Ecto neural progenitor cell (in vitro differentiated cells): ENCODE measurements at regions not wholly inside any gene's neighbourhood (a gene's known extent, or its start where the extent isn't known, plus 50 kb on each side); places are given as distances from the start of the nearest gene placed in this dataset.
A peak's percentile ranks its signal among the peaks of the same experiment; 100 is the strongest.

ENCODE experiments used
- DNase-seq: peaks from one replicate; pipeline ENCODE4 v3.0.0-alpha.2; 2018; ENCODE audit warnings: low spot score

DNA sequence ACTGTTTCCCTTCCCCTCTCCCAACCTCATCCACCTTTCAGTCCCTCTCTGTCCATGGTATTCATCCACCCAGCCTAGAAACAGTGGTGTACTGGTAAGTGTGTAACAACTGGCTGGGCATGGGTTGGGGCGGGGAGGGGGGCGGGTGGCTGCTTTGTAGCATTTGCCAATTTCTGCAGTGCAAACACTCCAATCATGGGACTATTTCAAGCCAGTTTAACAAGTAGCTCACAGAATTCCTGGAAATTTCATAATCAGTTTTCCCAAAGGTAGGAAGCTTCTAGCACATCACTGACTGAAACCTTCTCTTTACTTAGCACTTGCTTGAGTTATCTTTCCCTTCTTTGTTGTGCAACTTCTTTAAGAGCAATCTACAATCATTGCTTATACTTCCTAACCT is 100.8 kb upstream of the WASF3 start:
- DNase-seq: no peak

DNA sequence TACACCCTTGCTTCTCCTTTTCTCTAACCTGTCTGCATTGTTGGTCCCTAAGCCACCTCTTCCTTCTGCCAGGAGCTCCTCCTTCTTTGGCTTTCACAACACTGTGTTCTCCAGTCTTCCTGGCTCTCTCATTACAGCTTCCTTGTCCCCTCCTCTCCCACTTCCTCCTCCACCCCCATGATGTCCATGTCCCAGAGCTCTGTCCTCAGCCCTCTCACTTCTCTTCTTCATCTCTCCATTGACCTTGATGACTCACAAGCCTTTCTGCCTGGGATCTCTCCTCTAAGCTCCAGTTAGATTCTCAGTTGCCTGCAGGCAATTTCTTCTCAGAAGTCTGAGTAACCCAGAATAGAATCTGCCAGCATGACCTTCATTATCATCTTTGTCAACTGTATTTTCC is 100.3 kb upstream of the WASF3 start:
- DNase-seq: no peak

DNA sequence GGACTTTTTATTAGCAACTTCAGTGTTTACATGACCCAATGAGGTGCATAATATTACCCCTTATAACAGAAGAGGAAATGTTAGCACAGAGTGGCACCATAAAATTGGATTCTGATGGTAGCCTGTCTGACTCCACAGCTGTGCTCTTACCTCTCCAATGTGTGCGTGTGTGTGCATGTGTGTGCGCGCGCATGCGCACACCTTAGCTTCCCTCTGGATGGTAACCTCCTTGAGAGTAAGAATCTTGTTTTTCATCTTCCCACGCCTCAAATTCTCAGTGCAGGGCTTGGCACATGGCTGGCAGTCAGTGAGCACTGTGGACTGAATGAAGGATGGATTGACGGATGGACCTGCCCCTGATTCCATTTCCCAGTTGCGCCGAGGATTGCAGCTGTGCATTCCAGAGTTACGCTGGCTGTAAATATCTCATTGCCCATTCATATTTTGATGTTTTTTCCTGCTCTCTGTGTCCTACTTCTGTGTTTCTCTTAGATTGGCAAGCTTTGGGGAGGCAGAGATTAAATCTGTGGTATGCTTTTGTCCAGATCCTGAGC is 99.2 kb upstream of the WASF3 start:
- DNase-seq: no peak

DNA sequence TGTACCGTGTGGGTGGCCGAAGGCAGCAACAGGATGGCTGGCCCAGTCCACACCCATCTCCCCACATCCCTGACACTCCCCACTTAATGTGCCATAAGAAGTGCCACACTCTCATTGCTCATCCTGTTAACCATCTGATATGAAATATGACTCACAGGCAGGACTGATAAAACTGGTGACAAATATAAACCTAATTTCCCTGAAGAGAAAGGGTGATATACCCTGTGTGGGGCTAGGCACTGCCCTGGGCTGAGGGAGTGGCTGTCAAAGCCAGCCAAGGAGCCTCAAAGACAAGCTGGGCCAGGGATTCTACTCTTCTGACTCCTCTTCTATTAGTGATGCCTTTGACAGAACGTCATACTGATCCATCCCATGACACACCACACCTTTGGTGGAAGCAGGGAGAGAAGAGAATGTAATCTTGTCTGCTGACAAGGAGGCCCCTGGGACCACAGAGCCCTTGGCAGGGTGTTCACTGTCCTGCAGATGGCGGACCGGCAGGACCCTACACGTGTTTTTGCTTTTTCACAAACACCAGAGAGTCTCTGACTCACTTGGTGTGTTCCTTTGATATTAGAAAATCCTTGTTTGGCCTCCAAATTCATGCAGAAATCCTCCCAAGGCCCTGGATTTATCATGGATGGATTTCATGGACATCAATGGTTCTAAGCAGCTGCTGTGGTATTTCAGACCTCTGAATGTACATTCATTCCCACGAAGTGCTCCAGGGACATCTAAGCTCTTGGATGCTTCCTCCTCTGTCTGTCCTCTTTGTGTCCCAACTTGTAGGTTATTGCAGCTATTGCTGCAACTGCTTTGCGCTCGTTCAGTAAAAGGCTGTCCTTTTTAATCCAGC is 98.0 kb upstream of the WASF3 start:
- no peak for DNase-seq

GRCh38 chr13:26460648-26461047 is 96.8 kb upstream of the WASF3 start:
- no peak for DNase-seq

DNA sequence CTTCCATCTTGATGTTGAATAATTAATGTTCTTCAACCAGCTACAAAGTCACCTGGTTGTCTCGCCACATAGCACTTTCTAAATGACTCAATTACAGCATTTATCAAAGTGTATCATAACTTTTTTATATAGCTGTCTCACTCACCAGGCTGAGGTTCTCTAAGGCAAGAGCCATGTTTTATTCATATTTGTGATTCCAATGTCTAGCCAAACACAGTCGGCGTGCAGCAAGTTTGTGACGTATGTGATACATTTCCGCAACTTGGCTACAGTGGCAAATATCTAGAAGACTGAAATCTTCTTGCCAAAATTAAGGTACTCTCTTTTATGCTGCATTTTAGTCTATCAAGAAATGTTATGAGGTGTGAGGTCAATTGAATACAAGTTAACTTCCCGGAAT is 94.2 kb upstream of the WASF3 start:
- DNase-seq: no peak

DNA sequence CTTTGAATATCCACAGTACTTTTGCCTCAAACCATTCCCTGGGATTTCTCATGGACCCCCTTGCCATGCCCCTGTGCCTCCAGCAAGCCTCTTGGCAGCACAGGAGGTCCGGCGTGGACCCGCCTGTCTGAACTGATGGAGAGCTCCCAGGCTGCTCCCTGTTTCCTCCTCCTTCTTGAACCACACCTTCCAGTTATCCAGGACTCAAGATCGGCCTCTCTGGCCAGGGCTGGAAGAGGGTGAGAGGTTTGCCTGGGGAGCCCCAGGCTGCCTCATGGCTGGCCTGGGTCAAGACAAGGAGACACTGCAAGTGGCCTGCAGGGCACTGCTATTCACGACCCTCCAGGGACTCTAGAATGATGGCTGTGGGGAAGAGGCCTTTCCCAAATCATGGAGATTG is 93.6 kb upstream of the WASF3 start:
- no peak for DNase-seq

DNA sequence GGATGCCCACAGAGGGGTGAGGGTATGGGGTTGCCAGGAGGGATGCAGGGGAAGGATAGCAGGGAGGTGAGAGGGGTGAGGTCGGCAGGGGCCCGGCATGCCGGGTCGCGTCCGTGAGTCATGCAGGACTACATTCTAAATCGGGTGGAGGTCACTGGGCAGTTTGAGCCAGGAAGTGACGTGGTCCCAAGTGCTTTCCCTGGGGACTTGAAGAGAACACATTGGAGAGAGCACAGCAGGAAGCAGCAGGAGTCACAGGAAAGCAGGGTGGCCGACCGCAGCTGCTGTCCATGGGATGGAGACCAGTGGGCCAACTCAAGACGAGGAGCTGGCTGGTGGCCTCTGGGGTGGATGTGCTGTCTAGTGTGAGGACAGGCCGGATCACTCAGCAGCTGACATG is 92.0 kb upstream of the WASF3 start:
- no peak for DNase-seq

DNA sequence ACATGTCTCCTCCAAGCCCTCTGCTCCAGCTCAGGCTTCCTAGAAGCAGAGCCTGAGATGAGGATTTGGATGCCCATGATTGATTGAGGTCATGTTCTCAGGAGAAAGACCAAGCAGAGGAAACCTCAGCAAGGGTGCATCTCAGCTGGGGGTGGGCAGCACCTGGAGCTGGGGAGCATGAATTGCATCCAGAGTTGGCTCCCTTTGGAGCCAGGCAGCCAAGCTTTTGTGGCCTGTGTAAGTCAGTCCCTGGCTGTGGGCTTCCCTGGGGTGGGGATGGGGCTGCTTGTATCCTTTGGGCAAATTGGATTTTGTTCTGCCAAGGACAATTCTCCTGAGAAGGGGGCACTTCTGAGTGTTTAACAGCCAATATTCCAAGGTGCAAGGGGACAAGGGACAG is 91.5 kb upstream of the WASF3 start:
- DNase-seq: no peak

DNA sequence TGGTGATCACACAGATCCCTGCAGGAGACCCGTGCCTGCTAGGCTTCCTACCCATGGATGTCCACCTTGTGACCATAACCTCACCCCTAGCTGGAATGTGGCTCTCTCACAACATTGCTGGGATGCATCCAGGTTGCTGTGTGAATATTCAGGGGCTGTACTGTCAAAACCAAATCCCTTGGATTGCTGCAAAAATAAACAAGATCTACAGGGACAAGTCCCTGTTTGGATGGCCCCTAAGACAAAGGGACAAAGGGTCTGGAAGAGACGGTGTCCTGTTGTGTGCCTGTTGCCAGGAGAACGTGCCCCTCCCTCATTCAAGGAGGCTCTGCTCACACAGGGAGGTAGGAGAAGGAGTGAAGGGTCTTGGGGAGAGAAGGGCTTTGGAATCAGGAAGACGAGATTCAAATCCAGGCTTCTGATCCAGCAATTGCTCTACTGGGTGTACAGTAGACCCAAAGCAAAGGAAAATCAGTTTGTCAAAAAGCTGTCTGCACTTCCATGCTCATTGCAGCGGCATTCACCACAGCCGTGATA is 89.2 kb upstream of the WASF3 start:
- DNase-seq: no peak

DNA sequence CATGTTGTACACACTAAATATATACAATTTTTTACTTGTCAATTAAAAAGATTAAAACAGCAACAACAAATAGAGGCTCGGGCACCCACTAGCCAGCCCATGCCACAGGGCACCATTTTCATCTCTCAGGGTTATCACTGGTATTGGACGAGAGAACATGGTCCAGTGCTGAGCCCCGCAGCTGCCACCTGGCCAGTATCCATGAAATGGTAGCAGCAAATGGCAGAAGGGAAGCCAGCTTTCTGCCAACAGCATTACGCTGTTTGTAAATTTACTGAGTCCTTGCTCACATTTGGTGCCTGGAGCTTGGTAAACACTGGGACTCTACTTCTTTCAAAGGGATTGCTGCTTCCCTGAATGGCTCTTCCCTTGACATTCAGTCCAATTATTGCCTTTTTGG is 87.9 kb upstream of the WASF3 start:
- no peak for DNase-seq

DNA sequence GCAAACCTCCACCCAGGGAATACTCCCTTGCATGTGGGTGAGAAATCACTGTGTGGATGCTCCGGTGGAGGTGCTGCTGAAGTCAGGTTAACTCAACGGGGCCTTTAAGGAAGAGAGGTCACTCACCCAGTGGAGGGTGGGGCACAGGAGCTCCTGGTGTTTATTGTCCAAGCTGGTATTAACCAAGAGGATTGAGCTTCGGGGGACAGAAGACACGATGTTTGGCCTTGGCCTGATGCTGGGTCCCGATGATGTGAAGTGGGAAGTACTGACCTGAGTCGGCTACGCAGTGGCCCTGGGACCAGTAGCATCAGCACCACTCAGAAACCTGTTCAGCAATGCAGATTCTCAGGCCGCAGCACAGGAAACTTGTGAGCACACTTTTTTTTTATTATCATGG is 85.7 kb upstream of the WASF3 start:
- no peak for DNase-seq

DNA sequence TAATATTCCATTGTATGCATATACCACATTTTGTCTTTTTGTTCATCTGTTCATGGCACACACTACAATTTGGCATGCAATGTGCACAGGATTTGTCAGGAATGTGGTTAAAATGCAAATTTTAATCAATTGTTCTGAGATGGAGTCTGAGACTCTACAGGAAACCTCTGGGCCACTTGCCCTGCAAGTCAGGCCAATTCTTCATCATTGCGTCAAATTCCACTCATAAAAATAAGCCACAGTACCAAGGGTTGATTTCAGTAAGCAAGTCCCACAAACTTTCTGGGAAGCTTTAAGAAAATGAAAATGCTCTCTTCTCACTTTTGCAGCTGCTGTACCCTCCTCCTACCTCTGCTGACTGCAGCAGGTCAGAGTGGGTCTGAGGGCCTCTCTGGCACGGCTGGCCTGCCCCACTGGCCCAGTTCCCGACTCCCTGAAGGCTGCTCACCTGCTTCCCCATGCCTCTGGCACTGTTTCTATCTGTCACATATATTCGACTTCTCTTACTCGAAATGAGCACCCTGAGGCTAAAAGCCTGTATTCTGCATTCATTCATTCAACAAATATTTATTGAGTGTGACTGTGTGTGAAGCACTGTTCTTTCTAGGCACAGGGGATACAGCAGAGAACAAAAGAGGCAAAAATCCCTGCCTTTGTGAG is 83.8 kb upstream of the WASF3 start:
- no peak for DNase-seq

GRCh38 chr13:26474286-26474685 is 83.2 kb upstream of the WASF3 start:
- DNase-seq: no peak

DNA sequence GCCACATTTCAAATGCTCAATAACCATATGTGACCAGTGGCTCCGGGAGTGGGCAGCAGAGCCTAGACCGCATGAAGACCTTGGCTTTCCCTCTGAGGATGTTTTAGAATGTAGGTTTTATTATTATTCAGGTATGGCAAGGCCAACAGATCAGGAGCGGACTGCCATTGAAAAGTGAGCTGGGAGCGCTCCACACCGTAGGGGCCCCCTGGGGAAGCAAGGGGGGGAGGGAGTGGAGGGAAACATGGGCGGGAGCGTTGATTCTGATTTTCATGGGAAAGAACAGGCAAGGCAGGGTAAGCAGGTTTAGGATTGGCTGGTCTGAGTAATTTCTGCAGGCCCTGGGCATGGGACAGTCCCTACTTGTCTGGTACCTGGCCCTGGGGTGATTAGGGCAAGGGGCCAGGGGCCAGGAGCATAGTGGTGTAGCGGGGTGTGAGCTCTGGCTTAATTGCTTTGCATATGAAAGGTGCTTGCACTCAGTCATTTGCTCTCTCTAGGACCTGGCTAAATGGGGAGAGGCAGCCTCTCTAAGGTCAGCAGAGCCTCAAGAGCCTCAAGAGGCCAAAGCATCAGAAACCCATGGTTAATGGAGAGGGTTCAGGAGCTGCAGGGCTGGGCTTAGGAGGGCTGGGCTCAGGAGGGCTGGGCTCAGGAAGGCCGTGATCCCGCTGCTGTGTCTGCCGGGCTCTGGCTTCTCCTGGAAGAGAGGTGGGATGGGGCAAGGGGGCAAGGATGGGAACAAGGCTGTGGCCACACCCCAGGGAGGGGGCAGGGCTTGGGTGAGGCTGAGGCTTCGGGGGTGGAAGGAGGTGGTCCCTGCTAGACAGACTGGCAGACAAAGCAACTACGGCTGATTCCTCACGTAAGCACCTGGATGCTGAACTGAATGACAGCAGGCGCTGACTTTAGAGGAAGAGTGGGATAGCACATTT is 82.0 kb upstream of the WASF3 start:
- no peak for DNase-seq

GRCh38 chr13:26476111-26476781 is 81.2 kb upstream of the WASF3 start:
- peak; percentile 69 for DNase-seq

DNA sequence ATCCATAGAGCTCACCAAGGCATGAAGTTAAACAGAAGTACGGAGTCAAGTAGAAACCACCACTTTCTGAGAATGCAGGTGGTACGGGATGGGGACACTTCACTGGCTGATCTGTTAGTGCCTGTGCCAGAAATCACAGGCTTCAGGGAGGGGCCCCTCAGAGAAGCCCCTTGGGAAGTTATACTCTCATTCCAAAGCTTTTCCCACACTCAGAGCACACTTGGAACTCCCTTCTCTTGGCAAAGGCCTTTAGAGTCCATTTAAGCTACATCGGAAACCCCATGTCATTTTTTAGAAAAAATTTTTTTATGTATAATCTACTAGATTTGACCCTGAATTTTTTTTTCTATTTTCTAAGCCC is 80.7 kb upstream of the WASF3 start:
- peak; percentile 13 for DNase-seq

DNA sequence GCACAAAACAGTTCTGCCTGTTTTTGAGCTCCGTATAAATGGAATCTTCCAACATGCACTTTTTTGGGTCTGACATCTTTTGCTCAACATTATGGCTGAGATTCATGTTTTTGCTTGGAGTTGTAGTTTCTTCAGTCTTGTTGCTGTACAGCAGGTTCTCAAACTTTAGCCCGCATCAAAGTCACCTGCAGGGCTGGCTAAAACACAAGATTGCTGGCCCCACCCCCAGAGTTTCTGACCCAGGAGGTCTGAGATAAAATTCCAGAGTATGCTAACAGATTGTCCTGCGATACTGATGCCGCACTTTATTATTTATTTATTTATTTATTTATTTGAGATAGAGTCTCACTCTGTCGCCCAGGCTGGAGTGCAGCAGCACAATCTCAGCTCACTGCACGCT is 79.8 kb upstream of the WASF3 start:
- peak; percentile 13 for DNase-seq

DNA sequence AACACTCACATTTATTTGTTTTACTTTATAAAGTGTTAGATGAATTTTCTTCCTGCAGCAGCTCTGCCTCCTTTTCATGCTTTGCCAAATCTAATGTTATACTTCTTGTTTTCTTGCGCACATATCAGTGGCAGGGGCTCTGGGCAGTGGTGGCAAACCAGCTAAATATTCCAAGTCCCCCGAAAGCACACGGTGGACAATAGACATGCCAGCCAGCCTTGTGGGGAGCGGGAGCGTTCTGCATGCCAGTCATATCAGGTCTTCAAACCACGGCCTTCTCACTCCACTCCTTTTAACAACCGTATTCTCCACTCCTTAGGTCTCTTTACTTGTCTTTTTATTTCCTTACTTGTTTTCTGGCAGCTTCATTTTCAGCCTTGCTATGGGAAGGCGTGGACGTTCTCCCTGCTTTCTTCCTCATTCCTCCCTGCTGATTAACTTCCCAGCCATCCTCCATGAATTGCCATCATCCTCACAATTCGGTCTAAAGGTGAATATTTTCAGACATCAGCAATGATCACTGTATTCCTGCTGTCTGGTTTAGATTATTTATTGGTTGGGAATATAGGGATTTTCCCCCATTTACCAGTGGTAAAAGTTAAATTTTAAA is 77.1 kb upstream of the WASF3 start:
- no peak for DNase-seq

GRCh38 chr13:26482451-26483197 is 74.9 kb upstream of the WASF3 start:
- peak; percentile 71 for DNase-seq
